Prostate gland (tissue), 2 donors: ENCODE measurements at regions not wholly inside any gene's neighbourhood (a gene's known extent, or its start where the extent isn't known, plus 50 kb on each side); places are given as distances from the start of the nearest gene placed in this dataset.

Experiments
- POLR2A ChIP-seq: fragments of 450-650 bp; IDR thresholded peaks from one replicate; pipeline ENCODE4 v1.6.1; 2016; ENCODE audit warnings: antibody characterized with exemption, mild to moderate bottlenecking
- TF ChIP-seq, protein P1 (sequence below), 4 experiments: fragments of 200-600 bp in 2 of 4; fragments of 450-650 bp in 2 of 4; sonication (generic) in 2 of 4; IDR thresholded peaks; 1 replicate in 3 of 4; 2 replicates in 1 of 4; pipeline ENCODE4 v1.5.1; 2016 to 2019; ENCODE audit warnings: antibody characterized with exemption in 4 of 4, mild to moderate bottlenecking in 2 of 4, moderate library complexity in 2 of 4

DNA sequence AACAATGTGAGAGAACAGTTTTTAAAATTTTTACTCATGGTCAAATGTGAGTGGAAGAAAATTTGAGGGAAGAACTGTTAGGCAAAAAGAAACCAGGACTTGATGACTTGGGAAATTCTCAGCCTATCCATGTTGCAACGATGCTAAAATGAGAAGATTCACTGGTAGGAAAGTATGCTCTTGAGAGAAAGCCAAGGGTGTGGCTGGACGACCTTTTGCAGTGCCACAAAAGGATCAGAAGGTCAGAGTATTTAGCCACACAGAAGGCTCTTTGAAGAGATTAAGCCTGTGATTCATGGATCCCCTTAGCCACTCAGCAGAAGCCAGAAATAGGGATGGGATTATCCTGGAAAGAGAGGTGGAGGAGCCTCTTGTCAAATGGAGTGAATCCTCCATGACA is 336.8 kb downstream of the LRIG3 start:
- TF ChIP-seq, protein P1, sequence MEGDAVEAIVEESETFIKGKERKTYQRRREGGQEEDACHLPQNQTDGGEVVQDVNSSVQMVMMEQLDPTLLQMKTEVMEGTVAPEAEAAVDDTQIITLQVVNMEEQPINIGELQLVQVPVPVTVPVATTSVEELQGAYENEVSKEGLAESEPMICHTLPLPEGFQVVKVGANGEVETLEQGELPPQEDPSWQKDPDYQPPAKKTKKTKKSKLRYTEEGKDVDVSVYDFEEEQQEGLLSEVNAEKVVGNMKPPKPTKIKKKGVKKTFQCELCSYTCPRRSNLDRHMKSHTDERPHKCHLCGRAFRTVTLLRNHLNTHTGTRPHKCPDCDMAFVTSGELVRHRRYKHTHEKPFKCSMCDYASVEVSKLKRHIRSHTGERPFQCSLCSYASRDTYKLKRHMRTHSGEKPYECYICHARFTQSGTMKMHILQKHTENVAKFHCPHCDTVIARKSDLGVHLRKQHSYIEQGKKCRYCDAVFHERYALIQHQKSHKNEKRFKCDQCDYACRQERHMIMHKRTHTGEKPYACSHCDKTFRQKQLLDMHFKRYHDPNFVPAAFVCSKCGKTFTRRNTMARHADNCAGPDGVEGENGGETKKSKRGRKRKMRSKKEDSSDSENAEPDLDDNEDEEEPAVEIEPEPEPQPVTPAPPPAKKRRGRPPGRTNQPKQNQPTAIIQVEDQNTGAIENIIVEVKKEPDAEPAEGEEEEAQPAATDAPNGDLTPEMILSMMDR (IDR thresholded peaks at IDR 0.05) = no peak
- TF ChIP-seq POLR2A = no peak
